ENCODE measurements at regions not wholly inside any gene's neighbourhood (a gene's known extent, or its start where the extent isn't known, plus 50 kb on each side); places are given as distances from the start of the nearest gene placed in this dataset.

DNA sequence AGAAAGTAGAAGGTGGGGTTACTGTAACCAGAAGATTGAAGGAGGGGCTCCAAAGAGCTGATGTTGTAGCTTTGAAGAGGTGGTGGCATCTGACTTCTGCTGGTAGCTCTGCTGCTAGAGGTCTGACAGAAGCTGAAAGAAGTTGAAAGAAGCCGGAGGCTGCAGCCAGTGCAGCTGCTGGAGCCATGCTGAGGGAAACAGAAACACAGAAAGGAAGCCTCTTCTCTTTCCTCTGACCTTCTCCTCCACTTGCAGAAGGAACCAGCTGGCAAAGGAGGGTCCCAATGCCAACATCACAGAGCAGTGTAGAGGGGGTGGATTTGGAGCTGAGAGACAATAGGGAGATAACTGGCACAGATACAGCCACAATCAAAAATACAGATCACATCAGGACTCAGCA, 89.3 kb upstream of the HHIP start:
- no peaks in the 10 kb centered on the region for H3K36me3 ChIP-seq
- H3K9me3 ChIP-seq: no peaks in the 10 kb centered on the region
- no peaks in the 10 kb centered on the region for H3K4me1 ChIP-seq
- no peak overlapping the region for H3K4me3 ChIP-seq
- ATAC-seq: no peak
- DNase-seq: no peak
- 53 to 73% (median 60%) methylated on average over 1 of the region's 1 CpG for WGBS, 4 donors
- H3K27ac ChIP-seq: no peak overlapping the region
- no peaks in the 10 kb centered on the region for H3K27me3 ChIP-seq
- TF ChIP-seq POLR2A (IDR thresholded peaks at IDR 0.05): no peak
- TF ChIP-seq, protein P1, sequence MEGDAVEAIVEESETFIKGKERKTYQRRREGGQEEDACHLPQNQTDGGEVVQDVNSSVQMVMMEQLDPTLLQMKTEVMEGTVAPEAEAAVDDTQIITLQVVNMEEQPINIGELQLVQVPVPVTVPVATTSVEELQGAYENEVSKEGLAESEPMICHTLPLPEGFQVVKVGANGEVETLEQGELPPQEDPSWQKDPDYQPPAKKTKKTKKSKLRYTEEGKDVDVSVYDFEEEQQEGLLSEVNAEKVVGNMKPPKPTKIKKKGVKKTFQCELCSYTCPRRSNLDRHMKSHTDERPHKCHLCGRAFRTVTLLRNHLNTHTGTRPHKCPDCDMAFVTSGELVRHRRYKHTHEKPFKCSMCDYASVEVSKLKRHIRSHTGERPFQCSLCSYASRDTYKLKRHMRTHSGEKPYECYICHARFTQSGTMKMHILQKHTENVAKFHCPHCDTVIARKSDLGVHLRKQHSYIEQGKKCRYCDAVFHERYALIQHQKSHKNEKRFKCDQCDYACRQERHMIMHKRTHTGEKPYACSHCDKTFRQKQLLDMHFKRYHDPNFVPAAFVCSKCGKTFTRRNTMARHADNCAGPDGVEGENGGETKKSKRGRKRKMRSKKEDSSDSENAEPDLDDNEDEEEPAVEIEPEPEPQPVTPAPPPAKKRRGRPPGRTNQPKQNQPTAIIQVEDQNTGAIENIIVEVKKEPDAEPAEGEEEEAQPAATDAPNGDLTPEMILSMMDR (IDR thresholded peaks at IDR 0.05): no peak
- intact Hi-C loops (cut with DNase I): no loop called here

DNA sequence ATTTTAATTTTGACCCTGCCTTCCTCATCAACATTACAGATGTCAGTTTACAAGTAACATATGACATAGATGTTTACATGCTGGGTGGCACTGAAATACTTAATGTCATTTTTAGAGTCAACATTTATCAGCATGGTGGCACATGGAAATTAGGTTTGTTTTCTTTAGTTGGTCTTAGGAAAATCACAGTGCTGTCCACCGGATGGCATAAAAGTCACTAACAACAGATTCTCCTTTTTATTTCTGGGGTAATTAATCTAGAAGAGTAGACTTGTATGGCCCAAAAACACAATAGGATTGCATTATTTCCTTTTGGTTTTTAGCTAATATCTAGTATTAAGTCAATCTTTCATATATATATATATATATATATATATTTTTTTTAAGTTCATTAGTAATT, 88.6 kb upstream of the HHIP start:
- no peaks in the 10 kb centered on the region for H3K36me3 ChIP-seq
- intact Hi-C loops (cut with DNase I): no loop called here
- TF ChIP-seq POLR2A (IDR thresholded peaks at IDR 0.05): no peak
- TF ChIP-seq, protein P1 (IDR thresholded peaks at IDR 0.05): no peak
- H3K9me3 ChIP-seq: no peaks in the 10 kb centered on the region
- no peak overlapping the region for H3K27ac ChIP-seq
- WGBS, 4 donors: 74 to 82% (median 76%) methylated on average over 1 of the region's 1 CpG
- no peaks in the 10 kb centered on the region for H3K4me1 ChIP-seq
- DNase-seq (no peak), ATAC-seq (no peak)
- H3K27me3 ChIP-seq: no peaks in the 10 kb centered on the region
- H3K4me3 ChIP-seq: no peak overlapping the region

GRCh38 chr4:144562019-144562705, 83.8 kb upstream of the HHIP start:
- Histone ChIP-seq H3K27me3 (no peaks in the 10 kb centered on the region), H3K4me3 (no peak overlapping the region), H3K4me1 (no peaks in the 10 kb centered on the region), H3K27ac (no peak overlapping the region), H3K9me3 (no peaks in the 10 kb centered on the region), H3K36me3 (no peaks in the 10 kb centered on the region)
- 30 to 51% (median 46%) methylated on average over 8 to 10 of the region's 10 CpGs for WGBS, 4 donors
- ATAC-seq (no peak), DNase-seq (no peak)
- TF ChIP-seq, protein P1 (IDR thresholded peaks at IDR 0.05): no peak
- TF ChIP-seq POLR2A (IDR thresholded peaks at IDR 0.05): no peak
- intact Hi-C loops (cut with DNase I): no loop called here

GRCh38 chr4:144564358-144564757, 81.6 kb upstream of the HHIP start:
- H3K36me3 ChIP-seq: no peaks in the 10 kb centered on the region
- H3K4me3 ChIP-seq: no peak overlapping the region
- H3K9me3 ChIP-seq: no peaks in the 10 kb centered on the region
- WGBS, 4 donors: 50 to 65% (median 52%) methylated on average over 3 of the region's 3 CpGs
- DNase-seq: no peak
- intact Hi-C loops (cut with DNase I): no loop called here
- H3K4me1 ChIP-seq: no peaks in the 10 kb centered on the region
- H3K27me3 ChIP-seq: no peaks in the 10 kb centered on the region
- ATAC-seq: no peak
- TF ChIP-seq POLR2A (IDR thresholded peaks at IDR 0.05): no peak
- TF ChIP-seq, protein P1 (IDR thresholded peaks at IDR 0.05): no peak
- no peak overlapping the region for H3K27ac ChIP-seq
